ENCODE measurements at regions not wholly inside any gene's neighbourhood (a gene's known extent, or its start where the extent isn't known, plus 50 kb on each side); places are given as distances from the start of the nearest gene placed in this dataset.

- TF ChIP-seq CTCF (IDR thresholded peaks at IDR 0.05; ENCODE audit: insufficient read depth, low read length) (no peak), SPI1 (IDR thresholded peaks at IDR 0.05; ENCODE audit: borderline replicate concordance, low read depth) (no peak), POLR2AphosphoS5 (IDR thresholded peaks at IDR 0.05; ENCODE audit: low read depth) (no peak), REST (IDR thresholded peaks at IDR 0.05; ENCODE audit: insufficient replicate concordance, low read depth) (no peak)
These were observed 697.0 kb upstream of the PCDH15 start for GRCh38 chr10:55497893-55498499.

Data from HL-60 (cell line).